NOMO-1 treated with DMSO at 0.1 percent for 48 hours (cell line): ENCODE measurements at regions not wholly inside any gene's neighbourhood (a gene's known extent, or its start where the extent isn't known, plus 50 kb on each side); places are given as distances from the start of the nearest gene placed in this dataset.
"Not testable (repeated sequence)": the region's sequence is repeated elsewhere in the genome, so short reads cannot be mapped to it uniquely, and the experiment has no call there.

ENCODE experiments used
- DNase-seq: peaks from one replicate; lab custom pipeline; 2025; ENCODE audit not compliant: unreplicated experiment; lab: John Stamatoyannopoulos, UW

- peak; percentile 81 for DNase-seq
Observed at GRCh38 chr5:163695830-163696578, 190.6 kb downstream of the MAT2B start.

- no peak for DNase-seq
Observed at GRCh38 chr5:163696579-163696887, 191.1 kb downstream of the MAT2B start.

GRCh38 chr5:163706053-163706771 is 200.8 kb downstream of the MAT2B start:
- DNase-seq = no peak

GRCh38 chr5:163712011-163712410 is 206.6 kb downstream of the MAT2B start:
- DNase-seq = no peak

GRCh38 chr5:163718272-163718671 is 212.9 kb downstream of the MAT2B start:
- DNase-seq = no peak

- no peak for DNase-seq
Observed at GRCh38 chr5:163724305-163724704, 218.9 kb downstream of the MAT2B start.

- DNase-seq = peak; percentile 47
Observed at GRCh38 chr5:163727028-163727427, 221.6 kb downstream of the MAT2B start.

GRCh38 chr5:163730206-163730756 is 224.9 kb downstream of the MAT2B start:
- no peak for DNase-seq

- no peak for DNase-seq
Observed at GRCh38 chr5:163731256-163731655, 225.8 kb downstream of the MAT2B start.

GRCh38 chr5:163735069-163735468 is 229.7 kb downstream of the MAT2B start:
- no peak for DNase-seq

GRCh38 chr5:163747586-163747985 is 242.2 kb downstream of the MAT2B start:
- DNase-seq = no peak

GRCh38 chr5:163748934-163749333 is 243.5 kb downstream of the MAT2B start:
- no peak for DNase-seq

GRCh38 chr5:163750415-163750814 is 245.0 kb downstream of the MAT2B start:
- DNase-seq = not testable (repeated sequence)

- no peak for DNase-seq
Observed at GRCh38 chr5:163755505-163755904, 250.1 kb downstream of the MAT2B start.

- DNase-seq = no peak
Observed at GRCh38 chr5:163756170-163756569, 250.8 kb downstream of the MAT2B start.

- no peak for DNase-seq
Observed at GRCh38 chr5:163757344-163757743, 251.9 kb downstream of the MAT2B start.

GRCh38 chr5:163758283-163758711 is 252.9 kb downstream of the MAT2B start:
- DNase-seq = no peak

- DNase-seq = no peak
Observed at GRCh38 chr5:163759000-163759704, 253.7 kb downstream of the MAT2B start.

- peak; percentile 15 for DNase-seq
Observed at GRCh38 chr5:163760498-163760897, 255.1 kb downstream of the MAT2B start.

- DNase-seq = no peak
Observed at GRCh38 chr5:163766936-163767670, 261.7 kb downstream of the MAT2B start.

GRCh38 chr5:163770625-163771024 is 265.2 kb downstream of the MAT2B start:
- DNase-seq = no peak
